Astrocyte (in vitro differentiated cells and primary cell): ENCODE measurements at regions not wholly inside any gene's neighbourhood (a gene's known extent, or its start where the extent isn't known, plus 50 kb on each side); places are given as distances from the start of the nearest gene placed in this dataset.

Experiments
- DNase-seq: peaks from one replicate; pipeline ENCODE4 v3.0.0-alpha.2; 2010; ENCODE audit warnings: low read depth
- FAIRE-seq: peaks from 2 replicates; lab custom pipeline; 2011; peaks lifted over from hg19 to GRCh38; lab: Jason Lieb, UNC
- H2AFZ ChIP-seq: 2 replicates; pipeline ENCODE4 v1.6.0; 2012; ENCODE audit warnings: low read depth, low read length, inconsistent platforms
- H3K27ac ChIP-seq: 2 replicates; pipeline ENCODE4 v1.5.1; 2011; ENCODE audit warnings: low read depth, low read length, inconsistent platforms
- H3K27me3 ChIP-seq: 2 replicates; pipeline ENCODE4 v1.6.0; 2011; ENCODE audit warnings: low read length, inconsistent platforms; ENCODE audit not compliant: insufficient read depth
- H3K36me3 ChIP-seq: 2 replicates; pipeline ENCODE4 v1.5.1; 2011; ENCODE audit warnings: low read length, inconsistent platforms; ENCODE audit not compliant: insufficient read depth
- H3K4me1 ChIP-seq: 2 replicates; pipeline ENCODE4 v1.5.1; 2011; ENCODE audit warnings: low read length, inconsistent platforms; ENCODE audit not compliant: insufficient read depth
- H3K4me2 ChIP-seq: 2 replicates; pipeline ENCODE4 v1.6.0; 2012; ENCODE audit warnings: low read length, inconsistent platforms
- H3K4me3 ChIP-seq: 2 replicates; pipeline ENCODE4 v1.5.1; 2011; ENCODE audit warnings: low read depth, mild to moderate bottlenecking, low read length, inconsistent platforms; ENCODE audit not compliant: insufficient read depth
- H3K79me2 ChIP-seq: 2 replicates; pipeline ENCODE4 v1.6.0; 2012; ENCODE audit warnings: mild to moderate bottlenecking, low read length, inconsistent platforms; ENCODE audit not compliant: insufficient read depth
- H3K9ac ChIP-seq: 2 replicates; pipeline ENCODE4 v1.6.0; 2012; ENCODE audit warnings: mild to moderate bottlenecking, low read length, inconsistent platforms
- H3K9me3 ChIP-seq: 2 replicates; pipeline ENCODE4 v1.5.1; 2012; ENCODE audit warnings: low read depth, mild to moderate bottlenecking, low read length, inconsistent platforms; ENCODE audit not compliant: insufficient read depth
- H4K20me1 ChIP-seq: 2 replicates; pipeline ENCODE4 v1.6.0; 2012; ENCODE audit warnings: low read length, inconsistent platforms; ENCODE audit not compliant: insufficient read depth
- H3K27ac Mint-ChIP-seq: one replicate; pipeline ENCODE4 v1.8.0; 2021; ENCODE audit warnings: mild to moderate bottlenecking, mixed read lengths; ENCODE audit not compliant: unreplicated experiment
- H3K27me3 Mint-ChIP-seq: one replicate; pipeline ENCODE4 v1.8.0; 2021; ENCODE audit warnings: low read depth, mixed read lengths; ENCODE audit not compliant: unreplicated experiment
- H3K36me3 Mint-ChIP-seq: one replicate; pipeline ENCODE4 v1.8.0; 2021; ENCODE audit warnings: low read depth, mixed read lengths; ENCODE audit not compliant: unreplicated experiment
- H3K4me1 Mint-ChIP-seq: one replicate; pipeline ENCODE4 v1.8.0; 2021; ENCODE audit warnings: low read depth, mixed read lengths; ENCODE audit not compliant: unreplicated experiment
- H3K4me3 Mint-ChIP-seq: one replicate; pipeline ENCODE4 v1.8.0; 2021; ENCODE audit warnings: mild to moderate bottlenecking, moderate library complexity, mixed read lengths; ENCODE audit not compliant: unreplicated experiment
- H3K9me3 Mint-ChIP-seq: one replicate; pipeline ENCODE4 v1.8.0; 2021; ENCODE audit warnings: mild to moderate bottlenecking, mixed read lengths; ENCODE audit not compliant: unreplicated experiment
- EZH2 ChIP-seq: IDR thresholded peaks from 2 replicates; pipeline ENCODE4 v1.6.1; 2012; ENCODE audit warnings: mild to moderate bottlenecking, low read length, inconsistent platforms; ENCODE audit not compliant: insufficient read depth
- TF ChIP-seq, protein P1 (sequence below): IDR thresholded peaks from 2 replicates; pipeline ENCODE4 v1.5.1; 2011; ENCODE audit warnings: low read depth, mild to moderate bottlenecking, inconsistent platforms, low read length, moderate library complexity; ENCODE audit not compliant: insufficient read depth

DNA sequence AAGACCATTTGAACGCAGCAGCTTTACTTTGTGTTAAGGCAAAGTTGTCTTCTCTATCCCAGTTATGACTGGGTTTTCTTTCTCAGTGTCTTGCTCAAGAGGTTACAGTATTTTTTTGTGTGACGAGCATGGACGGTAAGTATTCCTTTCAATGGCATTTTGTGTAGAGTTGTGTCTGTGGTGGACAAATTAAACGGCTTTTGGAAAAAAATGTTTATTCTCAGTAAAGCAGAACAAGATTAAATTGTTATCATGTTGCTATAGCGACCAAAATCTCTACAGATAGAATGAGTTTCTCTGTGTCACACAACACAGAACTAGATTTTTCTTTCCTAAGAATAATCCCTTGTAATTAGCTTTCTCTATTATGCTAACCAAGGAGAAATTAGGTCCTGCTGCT is 417.1 kb downstream of the AEBP2 start:
- no peaks in the 10 kb centered on the region for H3K9me3 ChIP-seq
- H4K20me1 ChIP-seq = no peaks in the 10 kb centered on the region
- no peak overlapping the region for H3K4me3 ChIP-seq
- no peaks in the 10 kb centered on the region for H3K36me3 ChIP-seq
- H3K27ac Mint-ChIP-seq = no peak overlapping the region
- no peaks in the 10 kb centered on the region for H3K27me3 ChIP-seq
- H3K4me3 Mint-ChIP-seq = no peak overlapping the region
- FAIRE-seq = no peak
- no peaks in the 10 kb centered on the region for H3K79me2 ChIP-seq
- H3K36me3 Mint-ChIP-seq = no peaks in the 10 kb centered on the region
- TF ChIP-seq EZH2 = no peak
- TF ChIP-seq, protein P1, sequence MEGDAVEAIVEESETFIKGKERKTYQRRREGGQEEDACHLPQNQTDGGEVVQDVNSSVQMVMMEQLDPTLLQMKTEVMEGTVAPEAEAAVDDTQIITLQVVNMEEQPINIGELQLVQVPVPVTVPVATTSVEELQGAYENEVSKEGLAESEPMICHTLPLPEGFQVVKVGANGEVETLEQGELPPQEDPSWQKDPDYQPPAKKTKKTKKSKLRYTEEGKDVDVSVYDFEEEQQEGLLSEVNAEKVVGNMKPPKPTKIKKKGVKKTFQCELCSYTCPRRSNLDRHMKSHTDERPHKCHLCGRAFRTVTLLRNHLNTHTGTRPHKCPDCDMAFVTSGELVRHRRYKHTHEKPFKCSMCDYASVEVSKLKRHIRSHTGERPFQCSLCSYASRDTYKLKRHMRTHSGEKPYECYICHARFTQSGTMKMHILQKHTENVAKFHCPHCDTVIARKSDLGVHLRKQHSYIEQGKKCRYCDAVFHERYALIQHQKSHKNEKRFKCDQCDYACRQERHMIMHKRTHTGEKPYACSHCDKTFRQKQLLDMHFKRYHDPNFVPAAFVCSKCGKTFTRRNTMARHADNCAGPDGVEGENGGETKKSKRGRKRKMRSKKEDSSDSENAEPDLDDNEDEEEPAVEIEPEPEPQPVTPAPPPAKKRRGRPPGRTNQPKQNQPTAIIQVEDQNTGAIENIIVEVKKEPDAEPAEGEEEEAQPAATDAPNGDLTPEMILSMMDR = no peak
- H3K4me1 ChIP-seq = no peaks in the 10 kb centered on the region
- H3K4me1 Mint-ChIP-seq = no peaks in the 10 kb centered on the region
- no peak overlapping the region for H3K27ac ChIP-seq
- H3K4me2 ChIP-seq = no peak overlapping the region
- H3K9ac ChIP-seq = no peak overlapping the region
- peak; percentile 47 for DNase-seq
- no peak overlapping the region for H2AFZ ChIP-seq
- H3K27me3 Mint-ChIP-seq = no peaks in the 10 kb centered on the region
- peaks cover 8% of the 10 kb centered on the region for H3K9me3 Mint-ChIP-seq

DNA sequence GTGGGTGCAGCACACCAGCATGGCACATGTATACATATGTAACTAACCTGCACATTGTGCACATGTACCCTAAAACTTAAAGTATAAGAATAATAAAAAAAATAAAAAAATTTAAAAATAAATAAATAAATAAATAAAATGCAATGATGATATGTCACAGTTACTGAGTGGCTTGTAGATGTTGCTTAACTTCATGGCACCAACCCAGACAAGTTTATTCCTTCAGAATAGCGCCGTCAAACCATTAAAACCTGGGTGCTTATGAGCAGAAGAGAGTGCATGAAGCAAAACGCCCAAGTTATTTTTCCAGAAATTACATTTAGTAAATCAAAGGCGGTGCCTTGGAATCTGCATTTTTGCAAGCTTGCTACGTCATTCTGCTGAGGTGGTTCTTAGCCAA is 417.9 kb downstream of the AEBP2 start:
- no peak overlapping the region for H3K4me3 ChIP-seq
- Mint-ChIP-seq H3K4me1 (no peaks in the 10 kb centered on the region), H3K9me3 (peaks cover 8% of the 10 kb centered on the region), H3K36me3 (no peaks in the 10 kb centered on the region), H3K4me3 (no peak overlapping the region), H3K27ac (no peak overlapping the region), H3K27me3 (no peaks in the 10 kb centered on the region)
- H3K4me1 ChIP-seq = no peaks in the 10 kb centered on the region
- no peak for DNase-seq
- no peaks in the 10 kb centered on the region for H3K79me2 ChIP-seq
- H3K9me3 ChIP-seq = no peaks in the 10 kb centered on the region
- H4K20me1 ChIP-seq = no peaks in the 10 kb centered on the region
- FAIRE-seq = no peak
- H3K27me3 ChIP-seq = no peaks in the 10 kb centered on the region
- no peak overlapping the region for H3K27ac ChIP-seq
- H3K36me3 ChIP-seq = no peaks in the 10 kb centered on the region
- H3K9ac ChIP-seq = no peak overlapping the region
- TF ChIP-seq, protein P1 = no peak
- TF ChIP-seq EZH2 = no peak
- no peak overlapping the region for H2AFZ ChIP-seq
- H3K4me2 ChIP-seq = no peak overlapping the region

DNA sequence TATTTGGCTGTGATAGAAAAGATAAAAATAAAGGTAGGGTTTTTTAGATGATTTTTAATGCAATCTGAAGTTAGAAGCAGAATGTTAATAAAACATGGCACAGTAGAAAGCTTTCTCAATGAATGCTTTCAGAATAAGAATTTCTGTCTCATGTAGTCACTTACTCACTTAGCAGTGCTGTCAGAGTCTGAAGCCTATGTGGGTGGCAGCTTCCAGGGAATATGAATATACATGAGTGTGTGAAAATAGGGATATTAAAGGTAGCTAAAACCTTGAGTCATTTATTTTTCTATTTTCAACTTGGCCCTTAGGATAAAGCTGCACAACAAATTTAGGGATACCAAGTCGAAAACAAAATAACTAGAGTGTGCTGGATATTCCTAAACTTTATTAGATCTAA is 427.9 kb downstream of the AEBP2 start:
- Mint-ChIP-seq H3K36me3 (no peaks in the 10 kb centered on the region), H3K4me1 (peaks cover 5% of the 10 kb centered on the region), H3K27me3 (no peaks in the 10 kb centered on the region), H3K9me3 (no peaks in the 10 kb centered on the region), H3K4me3 (no peak overlapping the region), H3K27ac (no peak overlapping the region)
- H4K20me1 ChIP-seq = no peaks in the 10 kb centered on the region
- no peak overlapping the region for H3K27ac ChIP-seq
- TF ChIP-seq, protein P1 = no peak
- TF ChIP-seq EZH2 = no peak
- no peaks in the 10 kb centered on the region for H3K4me1 ChIP-seq
- FAIRE-seq (no peak), DNase-seq (peak; percentile 27)
- H3K9me3 ChIP-seq = no peaks in the 10 kb centered on the region
- no peaks in the 10 kb centered on the region for H3K36me3 ChIP-seq
- no peak overlapping the region for H2AFZ ChIP-seq
- no peak overlapping the region for H3K9ac ChIP-seq
- no peak overlapping the region for H3K4me2 ChIP-seq
- no peaks in the 10 kb centered on the region for H3K79me2 ChIP-seq
- H3K27me3 ChIP-seq = no peaks in the 10 kb centered on the region
- no peak overlapping the region for H3K4me3 ChIP-seq
